AG09319 (cell line): ENCODE measurements at regions not wholly inside any gene's neighbourhood (a gene's known extent, or its start where the extent isn't known, plus 50 kb on each side); places are given as distances from the start of the nearest gene placed in this dataset.

Experiments used
- DNase-seq: peaks from one replicate; pipeline ENCODE4 v3.0.0-alpha.2; 2010; ENCODE audit warnings: low read depth; ENCODE audit errors: extremely low read depth
- CTCF ChIP-seq: IDR thresholded peaks from 2 replicates; pipeline ENCODE4 v1.5.1; 2011; ENCODE audit warnings: low read depth, mild to moderate bottlenecking, inconsistent platforms, low read length, moderate library complexity

- no peak for DNase-seq
- TF ChIP-seq CTCF, result no peak
Observed at GRCh38 chr2:65636024-65636423, 203.6 kb upstream of the SPRED2 start.

GRCh38 chr2:65634304-65634703, 201.9 kb upstream of the SPRED2 start:
- no peak for TF ChIP-seq CTCF
- DNase-seq, result no peak

GRCh38 chr2:65630643-65631042, 198.2 kb upstream of the SPRED2 start:
- TF ChIP-seq CTCF, result no peak
- DNase-seq, result no peak

GRCh38 chr2:65628156-65628555, 195.8 kb upstream of the SPRED2 start:
- no peak for DNase-seq
- TF ChIP-seq CTCF, result no peak

GRCh38 chr2:65626831-65627230, 194.4 kb upstream of the SPRED2 start:
- no peak for TF ChIP-seq CTCF
- no peak for DNase-seq

GRCh38 chr2:65625982-65626381, 193.6 kb upstream of the SPRED2 start:
- TF ChIP-seq CTCF, result no peak
- no peak for DNase-seq

GRCh38 chr2:65622951-65623535, 190.6 kb upstream of the SPRED2 start:
- TF ChIP-seq CTCF, result no peak
- DNase-seq, result no peak
